ENCODE measurements at regions not wholly inside any gene's neighbourhood (a gene's known extent, or its start where the extent isn't known, plus 50 kb on each side); places are given as distances from the start of the nearest gene placed in this dataset.

- no peaks in the 10 kb centered on the region for H3K9me3 Mint-ChIP-seq
- Histone ChIP-seq H3K4me1 (ENCODE audit: control insufficient read depth, insufficient read depth, low read length) (no peaks in the 10 kb centered on the region), H3K9ac (ENCODE audit: extremely low read depth, low read length, poor library complexity, severe bottlenecking) (no peak overlapping the region), H3K36me3 (ENCODE audit: control insufficient read depth, insufficient read depth, low read length) (no peaks in the 10 kb centered on the region), H3K27ac (ENCODE audit: low read depth, low read length) (no peak overlapping the region), H3K27me3 (ENCODE audit: control insufficient read depth, insufficient read depth, low read length, poor library complexity, severe bottlenecking) (no peaks in the 10 kb centered on the region), H3K4me3 (ENCODE audit: low read length) (no peak overlapping the region), H3K9me3 (ENCODE audit: control insufficient read depth, low read length) (no peaks in the 10 kb centered on the region)
- DNase-seq = no peak
- no peaks in the 10 kb centered on the region for H3K4me1 Mint-ChIP-seq
- H3K4me3 Mint-ChIP-seq = no peak overlapping the region
- no peak overlapping the region for H3K27ac Mint-ChIP-seq
- H3K27me3 Mint-ChIP-seq (ENCODE audit: insufficient read depth) = no peaks in the 10 kb centered on the region
- TF ChIP-seq CTCF (conservative IDR thresholded peaks at IDR 0.05) = no peak
- H3K36me3 Mint-ChIP-seq (ENCODE audit: low read depth) = no peaks in the 10 kb centered on the region
- WGBS, 2 experiments (ENCODE audit: insufficient coverage in 1 of 2, insufficient read length in 1 of 2) = 90% methylated on average over 2 of the region's 2 CpGs; no CpG with 5 or more reads in 1 of the 2 experiments
Measured at GRCh38 chr6:133786016-133786415, 102.9 kb upstream of the TCF21 start.

DNA sequence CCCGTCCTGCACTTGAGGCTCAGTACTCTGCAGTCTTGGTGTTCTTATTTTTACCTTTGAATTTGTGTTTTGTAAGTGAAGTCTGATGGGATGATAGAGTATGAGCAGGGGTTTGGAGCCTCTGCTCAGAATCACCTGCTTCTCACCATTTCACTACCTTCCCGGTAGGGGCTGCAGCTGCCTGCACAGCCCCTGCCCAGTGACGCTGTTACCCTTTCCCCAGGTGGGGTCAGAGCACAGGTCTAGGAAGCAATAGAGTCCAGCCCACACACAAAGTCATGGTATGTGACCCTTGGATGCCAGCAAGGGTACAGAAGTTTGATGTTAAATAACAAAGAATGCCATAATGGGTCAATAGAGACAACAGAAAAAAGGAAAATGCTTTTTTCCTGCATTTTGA is 101.8 kb upstream of the TCF21 start:
- Histone ChIP-seq H3K9ac (ENCODE audit: extremely low read depth, low read length, poor library complexity, severe bottlenecking) (no peak overlapping the region), H3K27me3 (ENCODE audit: control insufficient read depth, insufficient read depth, low read length, poor library complexity, severe bottlenecking) (no peaks in the 10 kb centered on the region), H3K4me1 (ENCODE audit: control insufficient read depth, insufficient read depth, low read length) (no peaks in the 10 kb centered on the region), H3K9me3 (ENCODE audit: control insufficient read depth, low read length) (no peaks in the 10 kb centered on the region), H3K4me3 (ENCODE audit: low read length) (no peak overlapping the region), H3K27ac (ENCODE audit: low read depth, low read length) (no peak overlapping the region), H3K36me3 (ENCODE audit: control insufficient read depth, insufficient read depth, low read length) (no peaks in the 10 kb centered on the region)
- Mint-ChIP-seq H3K27ac (no peak overlapping the region), H3K36me3 (ENCODE audit: low read depth) (no peaks in the 10 kb centered on the region), H3K4me3 (no peak overlapping the region), H3K9me3 (no peaks in the 10 kb centered on the region), H3K4me1 (no peaks in the 10 kb centered on the region), H3K27me3 (ENCODE audit: insufficient read depth) (no peaks in the 10 kb centered on the region)
- 95% methylated on average over 3 of the region's 3 CpGs; no CpG with 5 or more reads in 1 of the 2 experiments for WGBS, 2 experiments (ENCODE audit: insufficient coverage in 1 of 2, insufficient read length in 1 of 2)
- TF ChIP-seq CTCF (conservative IDR thresholded peaks at IDR 0.05) = no peak
- no peak for DNase-seq

- H3K36me3 Mint-ChIP-seq (ENCODE audit: low read depth) = no peaks in the 10 kb centered on the region
- Histone ChIP-seq H3K27ac (ENCODE audit: low read depth, low read length) (no peak overlapping the region), H3K27me3 (ENCODE audit: control insufficient read depth, insufficient read depth, low read length, poor library complexity, severe bottlenecking) (no peaks in the 10 kb centered on the region), H3K9me3 (ENCODE audit: control insufficient read depth, low read length) (no peaks in the 10 kb centered on the region), H3K4me1 (ENCODE audit: control insufficient read depth, insufficient read depth, low read length) (no peaks in the 10 kb centered on the region), H3K9ac (ENCODE audit: extremely low read depth, low read length, poor library complexity, severe bottlenecking) (no peak overlapping the region), H3K36me3 (ENCODE audit: control insufficient read depth, insufficient read depth, low read length) (no peaks in the 10 kb centered on the region), H3K4me3 (ENCODE audit: low read length) (no peak overlapping the region)
- H3K9me3 Mint-ChIP-seq = no peaks in the 10 kb centered on the region
- H3K4me1 Mint-ChIP-seq = no peaks in the 10 kb centered on the region
- H3K4me3 Mint-ChIP-seq = no peak overlapping the region
- no peak for TF ChIP-seq CTCF (conservative IDR thresholded peaks at IDR 0.05)
- H3K27ac Mint-ChIP-seq = no peak overlapping the region
- no peak for DNase-seq
- WGBS, 2 experiments (ENCODE audit: insufficient coverage in 1 of 2, insufficient read length in 1 of 2) = 90 to 100% methylated on average over 4 of the region's 4 CpGs
- no peaks in the 10 kb centered on the region for H3K27me3 Mint-ChIP-seq (ENCODE audit: insufficient read depth)
Measured at GRCh38 chr6:133787859-133788505, 100.9 kb upstream of the TCF21 start.

Measured in endodermal cell (in vitro differentiated cells).